ENCODE measurements at regions not wholly inside any gene's neighbourhood (a gene's known extent, or its start where the extent isn't known, plus 50 kb on each side); places are given as distances from the start of the nearest gene placed in this dataset.

DNA sequence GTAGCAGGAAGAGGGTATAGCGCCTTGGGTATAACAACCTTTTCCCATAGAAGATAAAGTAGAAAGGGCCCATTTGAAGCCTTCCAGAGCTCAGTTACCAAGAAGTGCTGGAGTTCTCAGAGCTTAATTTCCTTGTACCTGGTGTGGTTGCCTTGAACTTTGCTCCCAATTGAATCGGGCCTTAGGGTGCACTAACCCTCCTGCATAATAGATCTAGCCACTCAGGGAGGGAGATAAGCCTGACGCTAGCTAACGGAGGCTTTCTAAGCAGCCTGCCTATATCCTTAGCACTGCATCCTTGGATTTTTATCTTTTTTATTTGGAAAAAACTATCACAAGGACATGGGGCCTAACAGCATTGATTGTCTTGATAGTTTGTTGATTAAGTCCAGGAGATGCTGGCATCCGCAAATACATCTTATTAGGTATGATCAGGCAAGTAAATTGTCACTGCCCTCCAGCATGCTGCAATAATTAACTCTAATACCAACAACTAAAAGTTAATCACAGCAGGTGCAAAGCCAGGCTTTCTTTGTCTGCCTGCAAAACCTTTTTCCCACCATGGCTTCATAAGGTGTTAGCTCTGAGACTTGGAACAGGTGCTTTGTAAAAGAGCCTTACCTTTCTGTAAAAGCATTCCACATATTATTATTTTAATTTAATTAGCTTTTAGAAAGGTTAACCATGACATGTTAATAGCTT, 199.4 kb downstream of the SREK1 start:
- no TSS peak for BruUV-seq (replicated peaks)
- intact Hi-C loops (cut with micrococcal nuclease; ENCODE audit: unreplicated experiment): no loop called here

DNA sequence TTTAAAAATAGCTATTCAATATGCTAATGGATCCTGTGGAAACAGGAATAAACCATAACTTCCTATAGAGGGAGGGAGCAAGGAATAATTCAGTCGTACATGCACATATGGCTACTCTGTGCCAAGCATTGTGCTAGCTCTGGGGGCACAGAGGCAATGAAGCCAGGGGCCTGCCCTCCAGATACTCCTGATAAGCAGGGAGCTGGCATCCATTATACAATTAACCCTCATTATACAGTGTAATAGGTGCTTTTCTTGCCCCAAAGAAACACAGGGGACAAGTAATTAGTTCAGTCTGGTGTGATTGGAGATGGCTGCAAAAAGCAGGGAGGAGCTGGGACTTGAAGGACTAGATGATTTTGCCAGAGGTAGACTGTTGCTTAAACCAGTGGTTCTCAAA, 200.4 kb downstream of the SREK1 start:
- ChIA-PET CTCF (no interaction called here), POLR2A (ENCODE audit: low non-redundant PET) (no interaction called here)
- no peak for DNase-seq (ENCODE audit: low spot score)
- Histone ChIP-seq H3K4me1 (ENCODE audit: insufficient read depth, low read length, poor library complexity, severe bottlenecking) (no peaks in the 10 kb centered on the region), H3K27ac (ENCODE audit: low read depth, low read length, poor library complexity, severe bottlenecking) (no peak overlapping the region), H3K4me3 (ENCODE audit: low read depth, low read length, poor library complexity, severe bottlenecking) (no peak overlapping the region), H3K9me3 (ENCODE audit: low read depth, low read length, poor library complexity, severe bottlenecking) (no peaks in the 10 kb centered on the region), H3K36me3 (ENCODE audit: insufficient read depth, low read length, poor library complexity, severe bottlenecking) (no peaks in the 10 kb centered on the region), H3K27me3 (replicated peaks; ENCODE audit: insufficient read depth, low read depth, low read length, poor library complexity) (peaks cover 6% of the 10 kb centered on the region)
- BruUV-seq (replicated peaks): no TSS peak
- no peak for TF ChIP-seq EZH2 (IDR thresholded peaks at IDR 0.05; ENCODE audit: borderline replicate concordance, low read depth, low read length, poor library complexity, severe bottlenecking)
- TF ChIP-seq, protein P1, sequence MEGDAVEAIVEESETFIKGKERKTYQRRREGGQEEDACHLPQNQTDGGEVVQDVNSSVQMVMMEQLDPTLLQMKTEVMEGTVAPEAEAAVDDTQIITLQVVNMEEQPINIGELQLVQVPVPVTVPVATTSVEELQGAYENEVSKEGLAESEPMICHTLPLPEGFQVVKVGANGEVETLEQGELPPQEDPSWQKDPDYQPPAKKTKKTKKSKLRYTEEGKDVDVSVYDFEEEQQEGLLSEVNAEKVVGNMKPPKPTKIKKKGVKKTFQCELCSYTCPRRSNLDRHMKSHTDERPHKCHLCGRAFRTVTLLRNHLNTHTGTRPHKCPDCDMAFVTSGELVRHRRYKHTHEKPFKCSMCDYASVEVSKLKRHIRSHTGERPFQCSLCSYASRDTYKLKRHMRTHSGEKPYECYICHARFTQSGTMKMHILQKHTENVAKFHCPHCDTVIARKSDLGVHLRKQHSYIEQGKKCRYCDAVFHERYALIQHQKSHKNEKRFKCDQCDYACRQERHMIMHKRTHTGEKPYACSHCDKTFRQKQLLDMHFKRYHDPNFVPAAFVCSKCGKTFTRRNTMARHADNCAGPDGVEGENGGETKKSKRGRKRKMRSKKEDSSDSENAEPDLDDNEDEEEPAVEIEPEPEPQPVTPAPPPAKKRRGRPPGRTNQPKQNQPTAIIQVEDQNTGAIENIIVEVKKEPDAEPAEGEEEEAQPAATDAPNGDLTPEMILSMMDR (conservative IDR thresholded peaks at IDR 0.05; ENCODE audit: low read depth, low read length): no peak
- intact Hi-C loops (cut with micrococcal nuclease; ENCODE audit: unreplicated experiment): no loop called here

More for the DNA sequence above, 199.4 kb downstream of the SREK1 start:
- Histone ChIP-seq H3K27ac (ENCODE audit: low read depth, low read length, poor library complexity, severe bottlenecking) (no peak overlapping the region), H3K4me3 (ENCODE audit: low read depth, low read length, poor library complexity, severe bottlenecking) (no peak overlapping the region), H3K27me3 (replicated peaks; ENCODE audit: insufficient read depth, low read depth, low read length, poor library complexity) (peaks cover 6% of the 10 kb centered on the region), H3K36me3 (ENCODE audit: insufficient read depth, low read length, poor library complexity, severe bottlenecking) (no peaks in the 10 kb centered on the region), H3K9me3 (ENCODE audit: low read depth, low read length, poor library complexity, severe bottlenecking) (no peaks in the 10 kb centered on the region), H3K4me1 (ENCODE audit: insufficient read depth, low read length, poor library complexity, severe bottlenecking) (no peaks in the 10 kb centered on the region)
- ChIA-PET POLR2A (ENCODE audit: low non-redundant PET) (no interaction called here), CTCF (no interaction called here)
- DNase-seq (ENCODE audit: low spot score): no peak
- no peak for TF ChIP-seq EZH2 (IDR thresholded peaks at IDR 0.05; ENCODE audit: borderline replicate concordance, low read depth, low read length, poor library complexity, severe bottlenecking)
- TF ChIP-seq, protein P1 (conservative IDR thresholded peaks at IDR 0.05; ENCODE audit: low read depth, low read length): no peak

GRCh38 chr5:66345281-66345680, 201.2 kb downstream of the SREK1 start:
- no peak for DNase-seq (ENCODE audit: low spot score)
- intact Hi-C loops (cut with micrococcal nuclease; ENCODE audit: unreplicated experiment): no loop called here
- Histone ChIP-seq H3K4me1 (ENCODE audit: insufficient read depth, low read length, poor library complexity, severe bottlenecking) (no peaks in the 10 kb centered on the region), H3K36me3 (ENCODE audit: insufficient read depth, low read length, poor library complexity, severe bottlenecking) (no peaks in the 10 kb centered on the region), H3K9me3 (ENCODE audit: low read depth, low read length, poor library complexity, severe bottlenecking) (no peaks in the 10 kb centered on the region), H3K27me3 (replicated peaks; ENCODE audit: insufficient read depth, low read depth, low read length, poor library complexity) (peaks cover 12% of the 10 kb centered on the region), H3K4me3 (ENCODE audit: low read depth, low read length, poor library complexity, severe bottlenecking) (no peak overlapping the region), H3K27ac (ENCODE audit: low read depth, low read length, poor library complexity, severe bottlenecking) (no peak overlapping the region)
- TF ChIP-seq, protein P1 (conservative IDR thresholded peaks at IDR 0.05; ENCODE audit: low read depth, low read length): no peak
- no peak for TF ChIP-seq EZH2 (IDR thresholded peaks at IDR 0.05; ENCODE audit: borderline replicate concordance, low read depth, low read length, poor library complexity, severe bottlenecking)
- ChIA-PET POLR2A (ENCODE audit: low non-redundant PET) (no interaction called here), CTCF (no interaction called here)
- BruUV-seq (replicated peaks): no TSS peak
